ENCODE measurements at regions not wholly inside any gene's neighbourhood (a gene's known extent, or its start where the extent isn't known, plus 50 kb on each side); places are given as distances from the start of the nearest gene placed in this dataset.

- TF ChIP-seq REST (IDR thresholded peaks at IDR 0.05; ENCODE audit: low read depth, low read length) (no peak), RUNX3 (IDR thresholded peaks at IDR 0.05; ENCODE audit: low read length) (no peak), CHD4 (IDR thresholded peaks at IDR 0.05) (no peak), YBX1 (IDR thresholded peaks at IDR 0.05) (no peak), DPF2 (IDR thresholded peaks at IDR 0.05) (no peak)
Measured at GRCh38 chr16:87008664-87009063, 308.5 kb downstream of the C16orf95 start (continued).

GRCh38 chr16:87012954-87013938 lies 303.9 kb downstream of the C16orf95 start:
- H3K27me3 ChIP-seq (replicated peaks in 1 of 2; ENCODE audit: control insufficient read depth in 2 of 2, insufficient read depth in 2 of 2, low read length in 1 of 2), result no peaks in the 10 kb centered on the region
- ChIA-PET SMC1A (ENCODE audit: uncharacterized antibody, unreplicated experiment) (no interaction called here), POLR2A (no interaction called here), RAD21 (ENCODE audit: unreplicated experiment) (no interaction called here), CTCF (no interaction called here)
- H4K20me1 ChIP-seq (ENCODE audit: control insufficient read depth, insufficient read depth), result no peaks in the 10 kb centered on the region
- H3K4me1 ChIP-seq (ENCODE audit: control insufficient read depth, insufficient read depth, low read length), result no peaks in the 10 kb centered on the region
- intact Hi-C loops (cut with micrococcal nuclease; ENCODE audit: unreplicated experiment), result no loop called here
- no peaks in the 10 kb centered on the region for H3K9me3 ChIP-seq (replicated peaks; ENCODE audit: control insufficient read depth, insufficient read depth, low read length)
- DNase-seq (ENCODE audit: low read depth, low spot score) (no peak), ATAC-seq (no peak), FAIRE-seq (no peak)
- H3K79me2 ChIP-seq (ENCODE audit: control insufficient read depth, insufficient read depth, low read length), result no peaks in the 10 kb centered on the region
- H3K27ac ChIP-seq (ENCODE audit: control insufficient read depth, insufficient read depth), result no peak overlapping the region
- in situ Hi-C loops (cut with MboI), result no loop called here
- BruUV-seq (replicated peaks), result no TSS peak
- H3K9ac ChIP-seq (ENCODE audit: control insufficient read depth, insufficient read depth, low read length), result no peak overlapping the region
- TF ChIP-seq ZNF24 (IDR thresholded peaks at IDR 0.05), result peak; percentile 82
- no peak for TF ChIP-seq POLR2AphosphoS5 (IDR thresholded peaks at IDR 0.05; ENCODE audit: low read length)
- H3K4me3 ChIP-seq, result no peak overlapping the region
- no peak overlapping the region for H2AFZ ChIP-seq (ENCODE audit: control insufficient read depth, low read depth, low read length)
- H3K4me2 ChIP-seq (ENCODE audit: control insufficient read depth, insufficient read depth), result no peak overlapping the region
- WGBS (ENCODE audit: insufficient coverage, insufficient replicate concordance, low lambda C conversion rate, missing lambda C conversion rate), result 63% methylated on average over 37 of the region's 37 CpGs
- H3K36me3 ChIP-seq (ENCODE audit: control insufficient read depth in 2 of 2, insufficient read depth in 2 of 2, low read length in 1 of 2), result no peaks in the 10 kb centered on the region
